HG02943 (cell line): ENCODE measurements at regions not wholly inside any gene's neighbourhood (a gene's known extent, or its start where the extent isn't known, plus 50 kb on each side); places are given as distances from the start of the nearest gene placed in this dataset.

ENCODE experiments used
- ATAC-seq: cut with Tn5 transposase; IDR thresholded peaks from one replicate; pipeline ENCODE4 v1.9.1; 2021; ENCODE audit warnings: mild to moderate bottlenecking, low read depth, moderate library complexity; ENCODE audit not compliant: unreplicated experiment

DNA sequence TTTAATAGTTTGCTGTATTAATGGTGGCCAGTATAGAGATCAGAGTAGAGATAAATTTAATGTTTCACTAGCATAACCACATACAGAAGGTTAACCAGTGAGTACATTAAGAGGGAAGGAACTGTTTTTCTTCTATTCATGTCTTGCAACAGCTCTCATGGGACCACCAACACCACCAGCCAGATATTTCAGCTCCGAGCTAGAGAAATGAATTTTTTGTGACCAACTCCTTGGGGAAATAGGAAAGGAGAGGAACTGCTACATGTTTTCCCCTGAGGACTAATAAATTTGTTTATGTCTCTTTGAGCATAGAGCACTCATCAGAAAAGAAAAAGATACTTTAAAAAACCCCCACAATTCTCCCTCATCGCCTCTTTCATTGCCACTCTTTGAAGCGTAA is 247.5 kb downstream of the MBNL1 start:
- no peak for ATAC-seq

DNA sequence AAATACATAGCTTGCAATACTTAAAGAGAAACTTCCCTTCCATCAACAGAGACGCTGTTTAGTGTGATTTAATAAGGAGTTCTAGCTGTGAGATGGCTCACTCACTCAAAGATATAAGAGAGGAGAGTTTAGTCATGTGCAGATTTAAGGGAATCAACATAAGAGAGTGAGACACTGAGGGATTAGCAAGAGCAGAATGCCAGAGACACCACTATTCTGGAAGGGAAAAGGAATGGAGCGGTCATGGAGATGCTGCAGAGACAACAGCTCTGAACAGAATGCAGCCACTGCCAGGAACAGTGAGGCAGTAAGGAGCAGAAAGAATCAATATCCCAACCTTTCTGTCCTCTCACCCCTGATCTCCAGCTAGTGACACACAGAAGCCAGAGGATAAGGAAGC is 248.8 kb downstream of the MBNL1 start:
- no peak for ATAC-seq

GRCh38 chr3:152518346-152518745 is 249.6 kb downstream of the MBNL1 start:
- ATAC-seq = no peak

DNA sequence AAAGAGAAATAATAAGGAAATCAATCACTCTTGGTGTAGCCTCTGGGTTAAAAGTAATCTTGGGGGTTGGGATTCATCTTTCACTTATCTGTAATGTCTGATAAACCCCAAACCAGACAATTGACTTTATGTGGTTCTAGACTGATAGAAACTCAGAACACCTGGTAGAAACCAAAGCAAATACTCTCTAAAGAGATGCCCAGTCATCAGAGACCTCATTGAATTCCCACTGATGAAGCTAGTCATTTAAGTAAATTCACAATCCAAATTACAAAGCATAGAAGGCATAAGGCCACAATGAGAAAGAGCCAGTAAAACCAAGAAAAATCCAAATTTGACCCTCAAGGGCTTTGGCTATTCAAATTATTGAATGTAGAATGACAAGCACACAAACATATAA is 250.6 kb downstream of the MBNL1 start:
- no peak for ATAC-seq

- no peak for ATAC-seq
Measured at GRCh38 chr3:152522036-152522435, 253.3 kb downstream of the MBNL1 start.

GRCh38 chr3:152524198-152525140 is 255.7 kb downstream of the MBNL1 start:
- no peak for ATAC-seq

DNA sequence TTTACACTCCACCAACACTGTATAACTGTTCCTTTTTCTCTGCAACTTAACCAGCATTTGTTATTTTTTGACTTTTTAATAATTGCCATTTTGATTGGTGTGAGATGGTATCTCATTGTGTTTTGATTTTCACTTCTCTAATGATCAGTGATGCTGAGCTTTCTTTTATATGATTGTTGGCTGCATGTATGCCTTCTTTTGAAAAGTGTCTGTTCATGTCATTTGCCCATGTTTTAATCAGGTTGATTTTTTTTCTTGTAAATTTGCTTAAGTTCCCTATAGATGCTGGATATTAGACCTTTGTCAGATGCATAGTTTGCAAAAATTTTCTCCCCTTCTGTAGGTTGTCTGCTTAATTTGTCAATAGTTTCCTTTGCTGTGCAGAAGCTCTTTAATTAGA is 263.0 kb downstream of the MBNL1 start:
- no peak for ATAC-seq

DNA sequence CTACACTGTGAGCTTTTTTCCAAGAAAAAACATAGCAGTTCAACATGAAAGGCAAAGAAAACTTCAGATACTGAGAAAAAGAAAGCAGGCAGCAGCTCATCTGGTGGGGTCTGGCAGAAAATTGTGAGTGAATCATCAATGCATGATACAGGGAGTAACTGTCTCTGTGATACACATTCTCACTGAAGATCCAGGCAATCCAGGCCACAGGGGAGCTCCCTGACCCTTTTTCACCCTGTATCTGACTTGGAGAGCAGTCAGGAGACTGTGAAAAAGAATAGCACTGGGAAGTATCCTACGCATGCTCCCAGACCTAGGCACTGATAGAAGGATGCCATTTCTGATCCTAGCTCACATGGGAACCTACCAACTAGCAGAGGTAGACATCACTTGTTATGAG is 269.8 kb downstream of the MBNL1 start:
- no peak for ATAC-seq

GRCh38 chr3:152539191-152539764 is 270.5 kb downstream of the MBNL1 start:
- ATAC-seq = no peak

DNA sequence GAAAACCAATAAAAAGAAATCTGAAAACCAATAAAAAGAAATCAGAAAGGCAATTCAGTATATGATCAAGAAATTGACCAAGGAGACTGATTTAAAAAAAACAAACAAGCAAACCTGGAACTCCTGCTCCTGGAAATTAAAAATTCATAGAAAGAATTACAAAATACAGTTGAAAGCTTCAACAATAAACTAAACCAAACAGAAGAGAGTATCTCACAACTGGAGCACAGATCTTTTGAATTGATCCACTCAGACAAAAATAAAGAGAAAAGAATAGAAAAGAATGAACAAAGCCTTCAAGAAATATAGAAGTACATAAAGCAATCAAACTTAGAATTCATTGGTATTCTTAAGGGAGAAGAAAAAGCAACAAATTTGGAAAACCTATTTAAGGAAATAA is 271.4 kb downstream of the MBNL1 start:
- no peak for ATAC-seq

GRCh38 chr3:152547153-152547552 is 278.4 kb downstream of the MBNL1 start:
- no peak for ATAC-seq

- no peak for ATAC-seq
Measured at GRCh38 chr3:152549263-152549662, 280.5 kb downstream of the MBNL1 start.

- no peak for ATAC-seq
Measured at GRCh38 chr3:152550284-152550683, 281.6 kb downstream of the MBNL1 start.

DNA sequence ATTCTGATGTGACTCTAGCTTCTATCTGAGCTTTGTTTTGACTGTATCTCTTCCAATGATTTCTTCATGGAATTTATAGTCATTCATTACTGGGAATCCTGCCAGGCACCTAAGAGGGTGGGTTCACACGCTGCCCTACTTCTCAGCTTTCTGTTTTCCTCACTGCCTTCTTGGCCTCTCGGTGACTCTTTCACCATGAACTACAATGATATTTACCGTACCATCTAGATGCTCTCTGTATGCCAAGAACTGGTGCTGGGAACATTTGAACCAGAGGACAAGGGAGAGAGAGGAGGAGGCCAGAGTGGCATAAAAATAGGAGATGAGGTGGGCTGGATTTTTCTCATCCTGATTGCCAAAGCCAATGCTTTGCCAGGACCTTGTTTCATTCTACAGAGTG is 280.0 kb upstream of the P2RY1 start:
- no peak for ATAC-seq

DNA sequence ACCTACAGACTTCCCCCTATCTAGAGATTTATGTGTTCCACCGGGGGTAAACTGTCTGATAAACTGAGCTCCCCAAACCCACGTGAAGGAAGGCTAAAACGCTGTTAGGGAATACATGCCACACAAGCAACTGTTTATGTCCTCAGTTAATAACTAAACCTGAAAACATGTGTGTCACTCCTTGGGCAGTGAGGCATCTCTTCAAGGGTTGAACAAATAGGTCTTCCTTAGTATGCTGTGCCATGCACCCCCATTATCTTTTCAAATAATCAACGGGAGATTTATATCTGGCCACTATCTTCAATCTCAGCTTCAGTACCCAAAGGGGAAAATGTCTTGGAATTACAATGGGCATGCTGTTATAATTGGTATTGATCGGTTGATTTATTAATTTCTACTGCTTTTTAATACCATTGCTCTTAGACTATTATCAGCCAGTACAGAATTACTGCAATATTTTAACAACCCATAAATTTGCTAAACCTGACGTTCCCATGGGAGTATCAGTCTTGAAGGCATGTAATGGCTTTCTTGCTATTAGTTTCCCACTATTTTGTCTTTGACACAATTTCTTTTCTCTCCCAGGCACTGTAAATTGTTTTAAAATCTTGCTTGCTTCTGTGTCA is 279.2 kb upstream of the P2RY1 start:
- ATAC-seq = no peak

GRCh38 chr3:152556731-152557254 is 278.1 kb upstream of the P2RY1 start:
- peak; percentile 52 for ATAC-seq

GRCh38 chr3:152557302-152557999 is 277.5 kb upstream of the P2RY1 start:
- peak; percentile 45 for ATAC-seq

- ATAC-seq = no peak
Measured at GRCh38 chr3:152558386-152558785, 276.5 kb upstream of the P2RY1 start.

- ATAC-seq = no peak
Measured at GRCh38 chr3:152559246-152559645, 275.7 kb upstream of the P2RY1 start.

DNA sequence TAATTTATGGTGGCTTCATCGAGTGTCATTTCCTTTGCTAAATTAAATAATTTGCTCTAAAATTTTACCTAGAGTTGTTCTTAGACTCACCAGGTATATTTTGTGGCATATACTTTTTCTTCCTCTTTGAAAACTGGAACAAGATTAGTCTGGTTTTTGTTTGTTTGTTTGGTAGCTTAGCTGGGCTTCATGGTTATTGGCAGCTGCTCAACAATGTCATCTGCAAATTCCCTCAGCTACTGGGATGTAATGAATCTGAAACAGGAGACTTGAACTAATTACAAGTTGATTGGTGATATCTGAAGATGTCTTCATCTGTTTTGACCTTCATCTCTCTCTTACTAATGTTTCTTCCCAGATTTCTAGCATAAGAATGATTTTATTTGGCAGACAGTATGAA is 270.5 kb upstream of the P2RY1 start:
- ATAC-seq = no peak
